Lower leg skin (tissue), 3 donors: ENCODE measurements at regions not wholly inside any gene's neighbourhood (a gene's known extent, or its start where the extent isn't known, plus 50 kb on each side); places are given as distances from the start of the nearest gene placed in this dataset.

Source experiments
- CTCF ChIP-seq, 3 donors: fragments of 450-650 bp; IDR thresholded peaks; one replicate each; pipeline ENCODE4 v1.5.1; 2016; ENCODE audit warnings: antibody characterized with exemption in 3 of 3, mild to moderate bottlenecking in 3 of 3, moderate library complexity in 2 of 3
- POLR2A ChIP-seq, 2 donors: fragments of 450-650 bp; IDR thresholded peaks; one replicate each; pipeline ENCODE4 v1.6.1; 2016 to 2017; ENCODE audit warnings: antibody characterized with exemption in 2 of 2, mild to moderate bottlenecking in 1 of 2, moderate library complexity in 1 of 2

GRCh38 chr17:34445101-34445500, 82.1 kb upstream of the CCL1 start:
- no peak for TF ChIP-seq CTCF (IDR thresholded peaks at IDR 0.05)
- TF ChIP-seq POLR2A (IDR thresholded peaks at IDR 0.05), result no peak
